Body of pancreas (tissue), 4 donors: ENCODE measurements at regions not wholly inside any gene's neighbourhood (a gene's known extent, or its start where the extent isn't known, plus 50 kb on each side); places are given as distances from the start of the nearest gene placed in this dataset.

ENCODE experiments used
- CTCF ChIP-seq, 7 experiments: fragments of 450-650 bp in 4 of 7; fragments of 200-600 bp in 3 of 7; sonication (generic) in 3 of 7; IDR thresholded peaks; one replicate each; pipeline ENCODE4 v1.5.1; 2016 to 2019; ENCODE audit warnings: antibody characterized with exemption in 7 of 7
- POLR2A ChIP-seq, 3 donors: fragments of 450-650 bp; IDR thresholded peaks; one replicate each; pipeline ENCODE4 v1.6.1; 2016; ENCODE audit warnings: antibody characterized with exemption in 3 of 3, mild to moderate bottlenecking in 2 of 3

GRCh38 chr5:126358525-126358924 lies 64.7 kb upstream of the GRAMD2B start:
- no peak for TF ChIP-seq POLR2A (IDR thresholded peaks at IDR 0.05)
- no peak for TF ChIP-seq CTCF (IDR thresholded peaks at IDR 0.05)
